T47D (cell line): ENCODE measurements at regions not wholly inside any gene's neighbourhood (a gene's known extent, or its start where the extent isn't known, plus 50 kb on each side); places are given as distances from the start of the nearest gene placed in this dataset.

Source experiments
- DNase-seq, 2 experiments: peaks; one replicate each; pipeline versions ENCODE4 v3.0.0 to v3.0.0-alpha.2; 2011 to 2012; ENCODE audit warnings: low read depth in 1 of 2, low spot score in 1 of 2
- JUND ChIP-seq: IDR thresholded peaks from 2 replicates; pipeline ENCODE4 v1.6.1; 2012; ENCODE audit warnings: low read depth
- in situ Hi-C: cut with HindIII; loops from 2 replicates; pipeline ENCODE4 v1.10.0; 2016; ENCODE audit warnings: low sequenced_read_pairs, low pct_unique_long_range_greater_than_20kb

- in situ Hi-C loops: no loop called here
- no peak for TF ChIP-seq JUND
- DNase-seq: no peak
These were observed 63.0 kb downstream of the INSIG1 start for GRCh38 chr7:155360495-155361345.

- no peak for DNase-seq
- in situ Hi-C loops: no loop called here
- TF ChIP-seq JUND: no peak
These were observed 63.6 kb downstream of the INSIG1 start for GRCh38 chr7:155361346-155361680.

GRCh38 chr7:155361947-155362346 is 64.3 kb downstream of the INSIG1 start:
- in situ Hi-C loops: no loop called here
- no peak for DNase-seq
- no peak for TF ChIP-seq JUND

- no peak for TF ChIP-seq JUND
- DNase-seq: no peak
- in situ Hi-C loops: no loop called here
These were observed 64.9 kb downstream of the INSIG1 start for GRCh38 chr7:155362380-155363145.

GRCh38 chr7:155363146-155363539 is 65.5 kb downstream of the INSIG1 start:
- no peak for DNase-seq
- in situ Hi-C loops: no loop called here
- no peak for TF ChIP-seq JUND

GRCh38 chr7:155363852-155364600 is 66.3 kb downstream of the INSIG1 start:
- in situ Hi-C loops: no loop called here
- DNase-seq: no peak
- no peak for TF ChIP-seq JUND

GRCh38 chr7:155365146-155365874 is 67.6 kb downstream of the INSIG1 start:
- no peak for TF ChIP-seq JUND
- in situ Hi-C loops: no loop called here
- DNase-seq: no peak

- in situ Hi-C loops: no loop called here
- DNase-seq: no peak
- no peak for TF ChIP-seq JUND
These were observed 71.4 kb downstream of the INSIG1 start for GRCh38 chr7:155368894-155369600.

GRCh38 chr7:155369766-155370165 is 72.1 kb downstream of the INSIG1 start:
- no peak for DNase-seq
- no peak for TF ChIP-seq JUND
- in situ Hi-C loops: no loop called here

GRCh38 chr7:155371331-155371883 is 73.7 kb downstream of the INSIG1 start:
- DNase-seq: no peak
- no peak for TF ChIP-seq JUND
- in situ Hi-C loops: no loop called here
